PFSK-1 (cell line): ENCODE measurements at regions not wholly inside any gene's neighbourhood (a gene's known extent, or its start where the extent isn't known, plus 50 kb on each side); places are given as distances from the start of the nearest gene placed in this dataset.

Source experiments
- POLR2AphosphoS5 ChIP-seq: IDR thresholded peaks from 2 replicates; pipeline ENCODE4 v1.6.1; 2012; ENCODE audit warnings: low read depth, mild to moderate bottlenecking, control low read depth, low read length, moderate library complexity
- TAF1 ChIP-seq: IDR thresholded peaks from 2 replicates; pipeline ENCODE4 v1.6.1; 2012; ENCODE audit warnings: low read length, control low read depth, borderline replicate concordance; ENCODE audit not compliant: insufficient read depth

DNA sequence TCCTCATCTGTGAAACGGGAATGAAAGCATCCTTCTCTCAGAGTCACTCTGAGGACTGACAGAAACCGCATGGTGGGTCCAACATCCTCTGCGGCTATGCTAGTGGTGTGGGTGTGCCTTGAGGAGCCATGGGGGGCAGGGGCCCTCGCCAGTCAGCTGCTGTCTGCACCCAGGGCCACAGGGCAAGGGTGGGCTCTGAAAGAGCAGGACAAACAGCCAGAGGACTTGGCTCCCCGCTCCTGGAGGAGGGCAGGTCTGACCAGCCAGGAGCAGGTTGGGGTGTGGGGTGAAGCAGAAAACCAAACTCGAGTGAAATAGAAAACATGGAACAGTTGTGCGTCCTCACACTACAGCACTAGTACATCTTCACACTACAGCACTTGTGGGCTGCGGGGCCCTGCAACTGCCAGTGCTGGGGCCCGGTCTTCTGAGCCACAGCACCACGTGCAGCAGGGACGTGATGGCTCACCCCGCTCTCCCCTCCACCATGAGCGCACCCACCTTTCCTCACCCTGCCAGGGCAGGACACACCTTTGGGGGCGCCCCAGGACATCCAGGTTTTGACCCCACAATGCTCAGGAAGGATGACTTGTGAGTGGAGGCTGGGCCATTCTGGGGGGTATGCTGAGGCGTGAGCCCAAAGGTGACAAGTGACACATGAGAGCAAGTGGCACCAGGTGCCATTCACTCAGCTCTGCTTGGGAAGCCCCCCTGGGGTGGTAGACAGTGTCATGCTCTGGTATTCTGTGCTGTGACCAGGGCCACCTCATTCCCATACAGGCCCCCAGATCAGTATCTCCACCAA is 96.1 kb upstream of the RET start:
- no peak for TF ChIP-seq TAF1
- no peak for TF ChIP-seq POLR2AphosphoS5
